ENCODE measurements at regions not wholly inside any gene's neighbourhood (a gene's known extent, or its start where the extent isn't known, plus 50 kb on each side); places are given as distances from the start of the nearest gene placed in this dataset.

GRCh38 chr5:66356011-66356565 is 212.0 kb downstream of the SREK1 start:
- intact Hi-C loops (cut with DNase I; ENCODE audit: low total_unique reads): no loop called here
- no peaks in the 10 kb centered on the region for H3K36me3 ChIP-seq
- H3K27ac ChIP-seq: no peak overlapping the region
- H3K9me3 ChIP-seq: no peaks in the 10 kb centered on the region
- DNase-seq: no peak
- 50 to 74% (median 70%) methylated on average over 3 of the region's 3 CpGs for whole genome bisulfite sequencing, 5 donors
- no peaks in the 10 kb centered on the region for H3K27me3 ChIP-seq
- H3K4me1 ChIP-seq: no peaks in the 10 kb centered on the region
- TF ChIP-seq POLR2AphosphoS5 (IDR thresholded peaks at IDR 0.05) (no peak), POLR2A (IDR thresholded peaks at IDR 0.05) (no peak), CTCF (IDR thresholded peaks at IDR 0.05) (no peak), EP300 (IDR thresholded peaks at IDR 0.05) (no peak)
- no peak overlapping the region for H3K4me3 ChIP-seq

GRCh38 chr5:66358741-66359140 is 214.6 kb downstream of the SREK1 start:
- DNase-seq: no peak
- H3K36me3 ChIP-seq: no peaks in the 10 kb centered on the region
- no peak overlapping the region for H3K27ac ChIP-seq
- no peaks in the 10 kb centered on the region for H3K4me1 ChIP-seq
- no peak overlapping the region for H3K4me3 ChIP-seq
- TF ChIP-seq POLR2AphosphoS5 (IDR thresholded peaks at IDR 0.05) (no peak), POLR2A (IDR thresholded peaks at IDR 0.05) (no peak), CTCF (IDR thresholded peaks at IDR 0.05) (no peak), EP300 (IDR thresholded peaks at IDR 0.05) (no peak)
- H3K27me3 ChIP-seq: no peaks in the 10 kb centered on the region
- intact Hi-C loops (cut with DNase I; ENCODE audit: low total_unique reads): no loop called here
- WGBS, 5 donors: 94 to 98% (median 96%) methylated on average over 3 of the region's 3 CpGs
- no peaks in the 10 kb centered on the region for H3K9me3 ChIP-seq

GRCh38 chr5:66361070-66361469 is 217.0 kb downstream of the SREK1 start:
- H3K27me3 ChIP-seq: no peaks in the 10 kb centered on the region
- no peak overlapping the region for H3K27ac ChIP-seq
- TF ChIP-seq CTCF (IDR thresholded peaks at IDR 0.05): no peak
- TF ChIP-seq POLR2A (IDR thresholded peaks at IDR 0.05): no peak
- TF ChIP-seq EP300 (IDR thresholded peaks at IDR 0.05): no peak
- TF ChIP-seq POLR2AphosphoS5 (IDR thresholded peaks at IDR 0.05): no peak
- no peaks in the 10 kb centered on the region for H3K9me3 ChIP-seq
- WGBS, 5 donors: 66 to 89% (median 72%) methylated on average over 3 of the region's 3 CpGs
- no peak for DNase-seq
- H3K36me3 ChIP-seq: no peaks in the 10 kb centered on the region
- intact Hi-C loops (cut with DNase I; ENCODE audit: low total_unique reads): no loop called here
- no peaks in the 10 kb centered on the region for H3K4me1 ChIP-seq
- no peak overlapping the region for H3K4me3 ChIP-seq

- intact Hi-C loops (cut with DNase I; ENCODE audit: low total_unique reads): no loop called here
- Histone ChIP-seq H3K27ac (no peak overlapping the region), H3K36me3 (no peaks in the 10 kb centered on the region), H3K9me3 (no peaks in the 10 kb centered on the region), H3K4me3 (no peak overlapping the region), H3K4me1 (no peaks in the 10 kb centered on the region), H3K27me3 (no peaks in the 10 kb centered on the region)
- TF ChIP-seq EP300 (IDR thresholded peaks at IDR 0.05) (no peak), POLR2AphosphoS5 (IDR thresholded peaks at IDR 0.05) (no peak), CTCF (IDR thresholded peaks at IDR 0.05) (no peak), POLR2A (IDR thresholded peaks at IDR 0.05) (no peak)
- no peak for DNase-seq
- 67 to 76% (median 74%) methylated on average over 6 of the region's 6 CpGs for WGBS, 5 donors
Measured at GRCh38 chr5:66362046-66362445, 217.9 kb downstream of the SREK1 start.

Measured in stomach (tissue), 8 donors.